GM23338 (cell line): ENCODE measurements at regions not wholly inside any gene's neighbourhood (a gene's known extent, or its start where the extent isn't known, plus 50 kb on each side); places are given as distances from the start of the nearest gene placed in this dataset.

Experiments used
- ATAC-seq: fragments of 200-7000 bp; cut with Tn5 transposase; 3 replicates; pipeline ENCODE4 v1.9.1; 2020
- DNase-seq: peaks from one replicate; pipeline ENCODE4 v3.0.0-alpha.2; 2015; ENCODE audit warnings: low spot score
- H2AFZ ChIP-seq: fragments of 200-600 bp; sonication (generic); 2 replicates; pipeline ENCODE4 v1.8.0; 2016; ENCODE audit warnings: antibody characterized with exemption, mild to moderate bottlenecking, moderate library complexity
- H3F3A ChIP-seq: fragments of 200-600 bp; sonication (generic); replicated peaks from 2 replicates; pipeline ENCODE4 v1.8.0; 2017; ENCODE audit warnings: antibody characterized with exemption, mixed run types, low read depth
- H3K27ac ChIP-seq: fragments of 200-600 bp; sonication (generic); 2 replicates; pipeline ENCODE4 v1.6.1; 2016; ENCODE audit warnings: low read depth
- H3K27me3 ChIP-seq: fragments of 200-600 bp; sonication (generic); 2 replicates; pipeline ENCODE4 v1.8.0; 2016; ENCODE audit warnings: mild to moderate bottlenecking, mixed run types, moderate library complexity; ENCODE audit not compliant: insufficient read depth
- H3K36me3 ChIP-seq: fragments of 200-600 bp; sonication (generic); 2 replicates; pipeline ENCODE4 v1.8.0; 2016; ENCODE audit warnings: mild to moderate bottlenecking; ENCODE audit not compliant: insufficient read depth
- H3K4me1 ChIP-seq: fragments of 200-600 bp; sonication (generic); 2 replicates; pipeline ENCODE4 v1.8.0; 2016; ENCODE audit warnings: mild to moderate bottlenecking, moderate library complexity; ENCODE audit not compliant: insufficient read depth
- H3K4me2 ChIP-seq: fragments of 200-600 bp; sonication (generic); 2 replicates; pipeline ENCODE4 v1.7.1; 2017; ENCODE audit warnings: mixed run types
- H3K4me3 ChIP-seq: fragments of 200-600 bp; sonication (generic); 2 replicates; pipeline ENCODE4 v1.6.1; 2016; ENCODE audit warnings: mixed run types
- H3K79me2 ChIP-seq: fragments of 200-600 bp; sonication (generic); replicated peaks from 2 replicates; pipeline ENCODE4 v1.8.0; 2017; ENCODE audit warnings: mild to moderate bottlenecking; ENCODE audit not compliant: insufficient read depth
- H3K9me2 ChIP-seq: fragments of 200-600 bp; sonication (generic); 2 replicates; pipeline ENCODE4 v1.8.0; 2017; ENCODE audit not compliant: insufficient read depth
- H4K20me1 ChIP-seq: fragments of 200-600 bp; sonication (generic); replicated peaks from 2 replicates; pipeline ENCODE4 v1.8.0; 2017; ENCODE audit warnings: mild to moderate bottlenecking; ENCODE audit not compliant: insufficient read depth
- H3K27ac Mint-ChIP-seq: 2 replicates; pipeline ENCODE4 v1.8.0; 2020; ENCODE audit warnings: inconsistent platforms, mild to moderate bottlenecking, moderate library complexity, mixed read lengths
- H3K27me3 Mint-ChIP-seq: 3 replicates; pipeline ENCODE4 v1.8.0; 2022; ENCODE audit warnings: low read depth, mild to moderate bottlenecking, moderate library complexity, mixed read lengths, inconsistent platforms; ENCODE audit not compliant: insufficient read depth, poor library complexity
- H3K36me3 Mint-ChIP-seq: 3 replicates; pipeline ENCODE4 v1.8.0; 2021; ENCODE audit warnings: low read depth, mild to moderate bottlenecking, inconsistent platforms, moderate library complexity, mixed read lengths
- H3K4me1 Mint-ChIP-seq: 3 replicates; pipeline ENCODE4 v1.8.0; 2020; ENCODE audit warnings: mild to moderate bottlenecking, inconsistent platforms, mixed read lengths
- H3K4me3 Mint-ChIP-seq: 3 replicates; pipeline ENCODE4 v1.8.0; 2021; ENCODE audit warnings: moderate library complexity, mild to moderate bottlenecking, inconsistent platforms, mixed read lengths
- H3K9me3 Mint-ChIP-seq: 3 replicates; pipeline ENCODE4 v1.8.0; 2020; ENCODE audit warnings: moderate library complexity, mild to moderate bottlenecking, inconsistent platforms, mixed read lengths
- CREB1 ChIP-seq: fragments of 250-450 bp; sonication (Bioruptor Pico); IDR thresholded peaks from 2 replicates; pipeline ENCODE4 v1.5.0; 2020; ENCODE audit warnings: low read depth, mild to moderate bottlenecking, moderate library complexity
- CTCF ChIP-seq, 2 experiments: fragments of 200-600 bp in 1 of 2; sonication (generic) in 1 of 2; conservative IDR thresholded peaks; 2 replicates each; pipeline versions ENCODE4 v1.5.1 to v1.6.1; 2016 to 2017; ENCODE audit warnings: antibody characterized with exemption in 2 of 2, low read depth in 2 of 2, mild to moderate bottlenecking in 2 of 2, moderate library complexity in 1 of 2
- ETS1 ChIP-seq: IDR thresholded peaks from 2 replicates; pipeline ENCODE4 v1.6.1; 2016; ENCODE audit warnings: antibody characterized with exemption
- EZH2 ChIP-seq: fragments of 200-600 bp; sonication (generic); IDR thresholded peaks from one replicate; pipeline ENCODE4 v1.8.0; 2017; ENCODE audit warnings: antibody characterized with exemption, mild to moderate bottlenecking, low read depth; ENCODE audit not compliant: unreplicated experiment
- EZH2phosphoT487 ChIP-seq: fragments of 200-600 bp; sonication (generic); IDR thresholded peaks from one replicate; pipeline ENCODE4 v1.8.1; 2018; ENCODE audit warnings: antibody characterized with exemption; ENCODE audit not compliant: unreplicated experiment
- JUNB ChIP-seq: IDR thresholded peaks from one replicate; pipeline ENCODE4 v1.6.1; 2016; ENCODE audit warnings: antibody characterized with exemption; ENCODE audit not compliant: unreplicated experiment
- NANOG ChIP-seq: IDR thresholded peaks from 2 replicates; pipeline ENCODE4 v1.6.1; 2016; ENCODE audit warnings: antibody characterized with exemption, borderline replicate concordance
- POLR2AphosphoS5 ChIP-seq: IDR thresholded peaks from 2 replicates; pipeline ENCODE4 v1.6.1; 2016; ENCODE audit warnings: antibody characterized with exemption, low read depth
- REST ChIP-seq: IDR thresholded peaks from one replicate; pipeline ENCODE4 v1.6.1; 2018; ENCODE audit warnings: antibody characterized with exemption; ENCODE audit not compliant: unreplicated experiment
- STAT1 ChIP-seq: IDR thresholded peaks from one replicate; pipeline ENCODE4 v1.6.1; 2016; ENCODE audit warnings: antibody characterized with exemption; ENCODE audit not compliant: unreplicated experiment
- ZNF114 ChIP-seq: fragments of 250-450 bp; sonication (Bioruptor Pico); IDR thresholded peaks from 2 replicates; pipeline ENCODE4 v1.5.0; 2020; ENCODE audit warnings: mild to moderate bottlenecking, moderate library complexity
- ZNF331 ChIP-seq: fragments of 250-450 bp; sonication (Bioruptor Pico); IDR thresholded peaks from 2 replicates; pipeline ENCODE4 v1.5.0; 2020; ENCODE audit warnings: low read depth, mild to moderate bottlenecking, moderate library complexity
- TF ChIP-seq, protein P1 (sequence below): fragments of 250-450 bp; sonication (Bioruptor Pico); IDR thresholded peaks from 2 replicates; pipeline ENCODE4 v1.5.0; 2020; ENCODE audit warnings: mild to moderate bottlenecking, moderate library complexity

- TF ChIP-seq, protein P1, sequence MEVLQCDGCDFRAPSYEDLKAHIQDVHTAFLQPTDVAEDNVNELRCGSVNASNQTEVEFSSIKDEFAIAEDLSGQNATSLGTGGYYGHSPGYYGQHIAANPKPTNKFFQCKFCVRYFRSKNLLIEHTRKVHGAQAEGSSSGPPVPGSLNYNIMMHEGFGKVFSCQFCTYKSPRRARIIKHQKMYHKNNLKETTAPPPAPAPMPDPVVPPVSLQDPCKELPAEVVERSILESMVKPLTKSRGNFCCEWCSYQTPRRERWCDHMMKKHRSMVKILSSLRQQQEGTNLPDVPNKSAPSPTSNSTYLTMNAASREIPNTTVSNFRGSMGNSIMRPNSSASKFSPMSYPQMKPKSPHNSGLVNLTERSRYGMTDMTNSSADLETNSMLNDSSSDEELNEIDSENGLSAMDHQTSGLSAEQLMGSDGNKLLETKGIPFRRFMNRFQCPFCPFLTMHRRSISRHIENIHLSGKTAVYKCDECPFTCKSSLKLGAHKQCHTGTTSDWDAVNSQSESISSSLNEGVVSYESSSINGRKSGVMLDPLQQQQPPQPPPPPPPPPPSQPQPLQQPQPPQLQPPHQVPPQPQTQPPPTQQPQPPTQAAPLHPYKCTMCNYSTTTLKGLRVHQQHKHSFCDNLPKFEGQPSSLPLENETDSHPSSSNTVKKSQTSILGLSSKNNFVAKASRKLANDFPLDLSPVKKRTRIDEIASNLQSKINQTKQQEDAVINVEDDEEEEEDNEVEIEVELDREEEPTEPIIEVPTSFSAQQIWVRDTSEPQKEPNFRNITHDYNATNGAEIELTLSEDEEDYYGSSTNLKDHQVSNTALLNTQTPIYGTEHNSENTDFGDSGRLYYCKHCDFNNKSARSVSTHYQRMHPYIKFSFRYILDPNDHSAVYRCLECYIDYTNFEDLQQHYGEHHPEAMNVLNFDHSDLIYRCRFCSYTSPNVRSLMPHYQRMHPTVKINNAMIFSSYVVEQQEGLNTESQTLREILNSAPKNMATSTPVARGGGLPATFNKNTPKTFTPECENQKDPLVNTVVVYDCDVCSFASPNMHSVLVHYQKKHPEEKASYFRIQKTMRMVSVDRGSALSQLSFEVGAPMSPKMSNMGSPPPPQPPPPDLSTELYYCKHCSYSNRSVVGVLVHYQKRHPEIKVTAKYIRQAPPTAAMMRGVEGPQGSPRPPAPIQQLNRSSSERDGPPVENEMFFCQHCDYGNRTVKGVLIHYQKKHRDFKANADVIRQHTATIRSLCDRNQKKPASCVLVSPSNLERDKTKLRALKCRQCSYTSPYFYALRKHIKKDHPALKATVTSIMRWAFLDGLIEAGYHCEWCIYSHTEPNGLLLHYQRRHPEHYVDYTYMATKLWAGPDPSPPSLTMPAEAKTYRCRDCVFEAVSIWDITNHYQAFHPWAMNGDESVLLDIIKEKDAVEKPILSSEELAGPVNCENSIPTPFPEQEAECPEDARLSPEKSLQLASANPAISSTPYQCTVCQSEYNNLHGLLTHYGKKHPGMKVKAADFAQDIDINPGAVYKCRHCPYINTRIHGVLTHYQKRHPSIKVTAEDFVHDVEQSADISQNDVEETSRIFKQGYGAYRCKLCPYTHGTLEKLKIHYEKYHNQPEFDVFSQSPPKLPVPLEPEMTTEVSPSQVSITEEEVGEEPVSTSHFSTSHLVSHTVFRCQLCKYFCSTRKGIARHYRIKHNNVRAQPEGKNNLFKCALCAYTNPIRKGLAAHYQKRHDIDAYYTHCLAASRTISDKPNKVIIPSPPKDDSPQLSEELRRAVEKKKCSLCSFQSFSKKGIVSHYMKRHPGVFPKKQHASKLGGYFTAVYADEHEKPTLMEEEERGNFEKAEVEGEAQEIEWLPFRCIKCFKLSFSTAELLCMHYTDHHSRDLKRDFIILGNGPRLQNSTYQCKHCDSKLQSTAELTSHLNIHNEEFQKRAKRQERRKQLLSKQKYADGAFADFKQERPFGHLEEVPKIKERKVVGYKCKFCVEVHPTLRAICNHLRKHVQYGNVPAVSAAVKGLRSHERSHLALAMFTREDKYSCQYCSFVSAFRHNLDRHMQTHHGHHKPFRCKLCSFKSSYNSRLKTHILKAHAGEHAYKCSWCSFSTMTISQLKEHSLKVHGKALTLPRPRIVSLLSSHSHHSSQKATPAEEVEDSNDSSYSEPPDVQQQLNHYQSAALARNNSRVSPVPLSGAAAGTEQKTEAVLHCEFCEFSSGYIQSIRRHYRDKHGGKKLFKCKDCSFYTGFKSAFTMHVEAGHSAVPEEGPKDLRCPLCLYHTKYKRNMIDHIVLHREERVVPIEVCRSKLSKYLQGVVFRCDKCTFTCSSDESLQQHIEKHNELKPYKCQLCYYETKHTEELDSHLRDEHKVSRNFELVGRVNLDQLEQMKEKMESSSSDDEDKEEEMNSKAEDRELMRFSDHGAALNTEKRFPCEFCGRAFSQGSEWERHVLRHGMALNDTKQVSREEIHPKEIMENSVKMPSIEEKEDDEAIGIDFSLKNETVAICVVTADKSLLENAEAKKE = 0 out of 2 replicates have a peak, but pooled peaks have one; percentile 4
- no peak for TF ChIP-seq ETS1
- TF ChIP-seq POLR2AphosphoS5 = peak; percentile 51
- TF ChIP-seq ZNF331 (CRISPR knock-in tag) = no peak
- TF ChIP-seq NANOG = peak; percentile 95
- TF ChIP-seq ZNF114 (CRISPR knock-in tag) = no peak
- no peak for TF ChIP-seq STAT1
- no peak for TF ChIP-seq CREB1
- TF ChIP-seq EZH2phosphoT487 = no peak
- no peak for TF ChIP-seq JUNB
- no peak for TF ChIP-seq CTCF (conservative IDR thresholded peaks at IDR 0.05; ENCODE audit: low read depth in 2 of 2)
- TF ChIP-seq REST = no peak
- no peak for TF ChIP-seq EZH2
- Histone ChIP-seq H3F3A (no peaks in the 10 kb centered on the region), H3K4me3 (no peak overlapping the region), H4K20me1 (no peaks in the 10 kb centered on the region), H3K27ac (peak overlapping the region; percentile 94), H3K4me2 (peak overlapping the region; percentile 3), H2AFZ (no peak overlapping the region), H3K79me2 (peaks cover 7% of the 10 kb centered on the region), H3K36me3 (no peaks in the 10 kb centered on the region), H3K9me2 (no peaks in the 10 kb centered on the region), H3K4me1 (peaks cover 16% of the 10 kb centered on the region), H3K27me3 (no peaks in the 10 kb centered on the region)
- Mint-ChIP-seq H3K4me3 (peak overlapping the region; percentile 47), H3K36me3 (peaks cover 68% of the 10 kb centered on the region), H3K27me3 (peaks cover 11% of the 10 kb centered on the region), H3K27ac (peak overlapping the region; percentile 99), H3K9me3 (peaks cover 35% of the 10 kb centered on the region), H3K4me1 (peaks cover 65% of the 10 kb centered on the region)
- ATAC-seq (peak; percentile 95), DNase-seq (peak; percentile 97)
Measured at GRCh38 chr6:97778290-97779038, 495.4 kb upstream of the MMS22L start.
